CD4-positive, alpha-beta T cell treated with Interleukin-10 for 1 hour (primary cell): ENCODE measurements at regions not wholly inside any gene's neighbourhood (a gene's known extent, or its start where the extent isn't known, plus 50 kb on each side); places are given as distances from the start of the nearest gene placed in this dataset.

Experiments used
- DNase-seq: peaks from one replicate; pipeline ENCODE4 v3.0.0-alpha.2; 2020

- DNase-seq, result no peak
These were observed 118.2 kb downstream of the TTLL2 start for GRCh38 chr6:167442796-167443680.

GRCh38 chr6:167444602-167445346 lies 119.9 kb downstream of the TTLL2 start:
- no peak for DNase-seq

GRCh38 chr6:167445568-167445967 lies 120.7 kb downstream of the TTLL2 start:
- DNase-seq, result no peak

GRCh38 chr6:167446046-167446445 lies 121.2 kb downstream of the TTLL2 start:
- DNase-seq, result no peak

- DNase-seq, result no peak
These were observed 122.1 kb downstream of the TTLL2 start for GRCh38 chr6:167446971-167447370.

GRCh38 chr6:167448378-167448777 lies 123.5 kb downstream of the TTLL2 start:
- no peak for DNase-seq

- DNase-seq, result no peak
These were observed 124.4 kb downstream of the TTLL2 start for GRCh38 chr6:167449094-167449861.

GRCh38 chr6:167450626-167451025 lies 125.7 kb downstream of the TTLL2 start:
- no peak for DNase-seq

GRCh38 chr6:167452338-167453081 lies 127.6 kb downstream of the TTLL2 start:
- no peak for DNase-seq

- DNase-seq, result no peak
These were observed 128.2 kb downstream of the TTLL2 start for GRCh38 chr6:167453082-167453446.

- no peak for DNase-seq
These were observed 129.1 kb downstream of the TTLL2 start for GRCh38 chr6:167454003-167454402.

GRCh38 chr6:167455371-167455770 lies 130.5 kb downstream of the TTLL2 start:
- DNase-seq, result no peak

GRCh38 chr6:167462514-167463312 lies 137.8 kb downstream of the TTLL2 start:
- no peak for DNase-seq

GRCh38 chr6:167464177-167464576 lies 139.3 kb downstream of the TTLL2 start:
- DNase-seq, result no peak

- DNase-seq, result no peak
These were observed 140.6 kb downstream of the TTLL2 start for GRCh38 chr6:167465482-167465881.

GRCh38 chr6:167467282-167467681 lies 142.4 kb downstream of the TTLL2 start:
- no peak for DNase-seq

GRCh38 chr6:167467793-167468431 lies 143.0 kb downstream of the TTLL2 start:
- no peak for DNase-seq

- no peak for DNase-seq
These were observed 144.2 kb downstream of the TTLL2 start for GRCh38 chr6:167469101-167469500.

- no peak for DNase-seq
These were observed 144.8 kb downstream of the TTLL2 start for GRCh38 chr6:167469672-167470071.

GRCh38 chr6:167470101-167470835 lies 145.4 kb downstream of the TTLL2 start:
- no peak for DNase-seq
